ENCODE measurements at regions not wholly inside any gene's neighbourhood (a gene's known extent, or its start where the extent isn't known, plus 50 kb on each side); places are given as distances from the start of the nearest gene placed in this dataset.
A peak's percentile ranks its signal among the peaks of the same experiment; 100 is the strongest.
"Not testable (repeated sequence)": the region's sequence is repeated elsewhere in the genome, so short reads cannot be mapped to it uniquely, and the experiment has no call there.

DNA sequence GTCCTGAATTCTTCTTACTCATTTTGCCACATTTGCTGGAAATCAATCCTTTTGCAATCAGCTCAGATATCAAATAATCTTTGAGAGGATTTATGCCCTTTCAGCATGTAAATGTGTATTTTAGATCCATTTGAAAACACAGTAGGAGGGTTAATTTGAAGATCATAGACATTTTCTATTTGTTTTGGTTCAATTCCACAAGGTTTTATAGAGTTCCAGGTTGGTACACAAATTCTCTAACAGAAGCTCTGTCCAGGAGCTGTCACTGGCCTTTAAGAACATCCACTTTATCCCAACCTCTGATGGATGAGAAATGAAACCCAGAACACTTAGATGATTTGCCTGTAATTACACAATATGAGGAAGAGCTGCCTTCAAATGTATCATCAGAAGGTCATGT is 157.3 kb upstream of the CHAC2 start:
- DNase-seq (ENCODE audit: low read depth, low spot score), result no peak
- H3K4me3 ChIP-seq (ENCODE audit: low read depth, low read length), result no peak overlapping the region
- TF ChIP-seq, protein P1, sequence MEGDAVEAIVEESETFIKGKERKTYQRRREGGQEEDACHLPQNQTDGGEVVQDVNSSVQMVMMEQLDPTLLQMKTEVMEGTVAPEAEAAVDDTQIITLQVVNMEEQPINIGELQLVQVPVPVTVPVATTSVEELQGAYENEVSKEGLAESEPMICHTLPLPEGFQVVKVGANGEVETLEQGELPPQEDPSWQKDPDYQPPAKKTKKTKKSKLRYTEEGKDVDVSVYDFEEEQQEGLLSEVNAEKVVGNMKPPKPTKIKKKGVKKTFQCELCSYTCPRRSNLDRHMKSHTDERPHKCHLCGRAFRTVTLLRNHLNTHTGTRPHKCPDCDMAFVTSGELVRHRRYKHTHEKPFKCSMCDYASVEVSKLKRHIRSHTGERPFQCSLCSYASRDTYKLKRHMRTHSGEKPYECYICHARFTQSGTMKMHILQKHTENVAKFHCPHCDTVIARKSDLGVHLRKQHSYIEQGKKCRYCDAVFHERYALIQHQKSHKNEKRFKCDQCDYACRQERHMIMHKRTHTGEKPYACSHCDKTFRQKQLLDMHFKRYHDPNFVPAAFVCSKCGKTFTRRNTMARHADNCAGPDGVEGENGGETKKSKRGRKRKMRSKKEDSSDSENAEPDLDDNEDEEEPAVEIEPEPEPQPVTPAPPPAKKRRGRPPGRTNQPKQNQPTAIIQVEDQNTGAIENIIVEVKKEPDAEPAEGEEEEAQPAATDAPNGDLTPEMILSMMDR (IDR thresholded peaks at IDR 0.05; ENCODE audit: low read depth, low read length), result no peak
- in situ Hi-C loops (cut with HindIII; ENCODE audit: low sequenced_read_pairs), result no loop called here

DNA sequence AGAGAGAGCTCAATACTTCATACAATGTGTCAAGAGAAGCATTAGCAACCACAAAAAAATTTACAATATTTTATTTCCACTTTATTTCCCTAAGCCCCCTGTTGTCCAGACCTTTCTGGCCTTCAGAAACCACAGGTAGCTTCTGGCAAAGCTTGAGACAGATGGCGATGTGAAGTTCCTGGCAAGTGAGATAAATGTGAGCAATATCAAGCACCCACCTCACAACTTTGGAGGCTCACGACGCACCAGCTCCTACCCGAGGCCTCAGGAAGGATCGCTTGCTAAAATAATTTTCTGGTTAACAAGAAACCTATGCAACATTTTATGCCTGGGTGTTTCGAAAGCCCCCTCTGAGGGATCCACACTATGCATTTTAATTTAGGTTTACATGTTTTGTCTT is 158.1 kb upstream of the CHAC2 start:
- no peak overlapping the region for H3K4me3 ChIP-seq (ENCODE audit: low read depth, low read length)
- DNase-seq (ENCODE audit: low read depth, low spot score), result peak; percentile 22
- in situ Hi-C loops (cut with HindIII; ENCODE audit: low sequenced_read_pairs), result no loop called here
- TF ChIP-seq, protein P1 (IDR thresholded peaks at IDR 0.05; ENCODE audit: low read depth, low read length), result no peak

GRCh38 chr2:53608293-53608692 is 159.3 kb upstream of the CHAC2 start:
- no peak overlapping the region for H3K4me3 ChIP-seq (ENCODE audit: low read depth, low read length)
- no peak for DNase-seq (ENCODE audit: low read depth, low spot score)
- in situ Hi-C loops (cut with HindIII; ENCODE audit: low sequenced_read_pairs), result no loop called here
- TF ChIP-seq, protein P1 (IDR thresholded peaks at IDR 0.05; ENCODE audit: low read depth, low read length), result no peak

DNA sequence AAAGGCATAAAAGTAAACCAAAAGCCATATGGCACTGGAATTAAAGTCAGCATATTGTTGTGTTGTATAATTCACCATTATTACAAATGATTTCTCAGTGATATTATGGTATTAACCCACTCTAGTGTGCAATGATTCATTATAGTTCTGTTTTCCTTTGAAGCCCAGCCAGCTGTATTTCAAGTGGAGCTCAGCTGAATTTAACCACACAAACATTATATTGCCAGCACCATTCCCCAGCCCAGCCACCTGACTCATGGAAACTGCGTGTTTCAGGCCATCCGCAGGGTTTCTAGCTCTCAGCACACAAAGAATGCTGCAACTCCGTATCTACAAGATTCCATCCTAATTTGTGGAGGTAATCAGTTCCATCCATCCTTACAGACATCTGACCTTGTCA is 166.8 kb upstream of the CHAC2 start:
- TF ChIP-seq, protein P1 (IDR thresholded peaks at IDR 0.05; ENCODE audit: low read depth, low read length), result no peak
- in situ Hi-C loops (cut with HindIII; ENCODE audit: low sequenced_read_pairs), result no loop called here
- DNase-seq (ENCODE audit: low read depth, low spot score), result peak; percentile 80
- no peak overlapping the region for H3K4me3 ChIP-seq (ENCODE audit: low read depth, low read length)

- H3K4me3 ChIP-seq (ENCODE audit: low read depth, low read length); DNase-seq (ENCODE audit: low read depth, low spot score); in situ Hi-C loops (cut with HindIII; ENCODE audit: low sequenced_read_pairs): not testable (repeated sequence)
These were observed 180.6 kb upstream of the CHAC2 start for GRCh38 chr2:53586733-53587612.

DNA sequence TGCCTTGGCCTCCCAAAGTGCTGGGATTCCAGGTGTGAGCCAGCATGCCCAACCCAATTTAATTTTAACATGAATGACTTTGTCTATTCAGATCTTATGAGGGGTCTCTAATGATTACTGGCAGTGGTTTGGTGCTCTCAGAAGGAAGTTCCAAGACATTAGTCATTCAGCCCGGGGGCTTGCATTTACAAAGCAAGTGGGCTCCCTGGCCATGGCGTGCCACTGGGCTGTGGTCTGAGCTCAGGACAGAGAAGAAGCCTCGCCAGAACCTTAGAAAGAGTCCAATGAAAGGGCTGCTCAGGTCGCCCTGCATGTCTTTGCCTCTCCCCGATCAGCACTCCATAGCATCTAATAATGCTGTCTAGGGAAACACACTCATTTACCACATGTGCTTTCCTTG is 182.6 kb upstream of the CHAC2 start:
- no peak for DNase-seq (ENCODE audit: low read depth, low spot score)
- in situ Hi-C loops (cut with HindIII; ENCODE audit: low sequenced_read_pairs), result no loop called here
- no peak overlapping the region for H3K4me3 ChIP-seq (ENCODE audit: low read depth, low read length)
- TF ChIP-seq, protein P1 (IDR thresholded peaks at IDR 0.05; ENCODE audit: low read depth, low read length), result no peak

- TF ChIP-seq, protein P1 (IDR thresholded peaks at IDR 0.05; ENCODE audit: low read depth, low read length), result no peak
- in situ Hi-C loops (cut with HindIII; ENCODE audit: low sequenced_read_pairs), result no loop called here
- no peak overlapping the region for H3K4me3 ChIP-seq (ENCODE audit: low read depth, low read length)
These were observed 184.0 kb upstream of the CHAC2 start for GRCh38 chr2:53583583-53583982.

More at GRCh38 chr2:53583583-53583982, 184.0 kb upstream of the CHAC2 start:
- DNase-seq (ENCODE audit: low read depth, low spot score), result no peak
